ENCODE measurements at regions not wholly inside any gene's neighbourhood (a gene's known extent, or its start where the extent isn't known, plus 50 kb on each side); places are given as distances from the start of the nearest gene placed in this dataset.
"Not testable (repeated sequence)": the region's sequence is repeated elsewhere in the genome, so short reads cannot be mapped to it uniquely, and the experiment has no call there.

GRCh38 chr1:29427614-29428279, 191.4 kb downstream of the PTPRU start:
- DNase-seq: no peak

GRCh38 chr1:29426701-29427279, 190.5 kb downstream of the PTPRU start:
- no peak for DNase-seq

DNA sequence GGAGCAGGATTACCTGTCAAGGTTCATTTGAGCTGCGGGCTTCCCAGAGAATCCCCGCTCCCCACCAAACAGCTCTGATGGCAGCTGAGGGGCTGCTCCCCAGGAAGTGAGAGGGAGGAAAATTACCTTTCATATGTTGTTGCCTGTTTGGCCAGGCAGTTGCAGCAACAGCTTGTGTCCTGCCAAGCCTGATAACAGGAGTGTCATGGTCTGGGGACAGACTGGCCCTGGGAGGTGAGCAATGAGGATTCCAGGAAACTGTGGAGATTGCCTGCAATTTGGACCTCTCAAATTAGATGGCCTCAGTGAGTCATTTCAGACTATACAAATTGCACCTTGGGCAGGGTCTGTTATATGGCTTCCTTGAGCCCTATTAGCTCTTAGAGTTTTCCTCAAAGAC, 189.3 kb downstream of the PTPRU start:
- no peak for DNase-seq

DNA sequence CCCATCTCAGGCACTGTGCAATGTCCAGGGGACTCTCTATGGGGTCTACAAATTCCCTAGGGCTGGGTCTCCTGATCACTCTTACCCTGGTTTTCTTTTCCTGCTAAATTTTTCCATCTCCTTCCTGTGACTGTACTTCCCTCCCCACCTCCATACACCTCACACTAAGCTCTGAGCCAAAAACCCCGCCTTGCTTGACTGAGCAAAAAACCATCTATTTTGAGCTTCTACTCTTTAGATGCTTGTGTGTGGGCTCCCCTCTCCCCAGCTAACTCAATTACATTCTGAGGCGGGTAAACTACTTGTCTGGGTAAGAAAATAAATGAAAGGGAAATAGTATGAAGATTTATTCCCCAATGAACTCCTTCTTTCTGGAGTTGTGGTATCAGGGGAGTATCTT, 187.9 kb downstream of the PTPRU start:
- DNase-seq: no peak

DNA sequence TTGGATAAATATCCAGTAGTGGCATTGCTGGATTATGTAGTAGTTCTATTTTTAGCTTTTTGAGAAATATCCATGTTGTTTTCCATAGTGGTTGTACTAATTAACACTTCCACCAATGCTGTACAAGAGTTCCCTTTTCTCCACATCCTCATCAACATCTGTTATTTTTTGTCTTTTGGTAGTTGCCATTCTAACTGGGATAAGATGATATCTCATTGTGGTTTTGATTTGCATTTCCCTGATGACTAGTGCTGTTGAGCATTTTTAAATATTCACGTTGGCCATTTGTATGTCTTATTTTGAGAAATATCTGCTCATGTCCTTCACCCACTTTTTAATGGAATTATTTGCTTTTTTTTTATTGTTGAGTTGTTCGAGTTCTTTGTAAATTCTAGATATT, 183.9 kb downstream of the PTPRU start:
- no peak for DNase-seq

DNA sequence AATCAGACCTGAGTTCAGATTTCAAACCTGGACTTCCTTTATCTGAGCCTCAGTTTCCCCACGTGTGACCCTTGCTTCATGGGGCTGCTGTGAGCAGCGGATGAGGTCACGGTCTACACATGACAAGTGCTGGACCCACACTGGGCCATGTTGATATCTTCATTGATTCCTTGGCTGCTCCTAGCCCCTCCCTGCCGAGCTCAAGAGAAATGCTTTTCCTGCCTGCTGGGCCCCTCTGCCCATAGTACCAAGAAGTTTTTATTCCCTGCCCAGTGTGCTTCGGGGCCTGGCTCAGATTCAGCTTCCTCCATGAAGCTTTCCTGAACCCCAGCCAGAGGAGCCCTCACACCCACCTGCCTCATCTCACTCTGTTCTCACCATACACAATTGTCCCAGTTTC, 181.6 kb downstream of the PTPRU start:
- DNase-seq: no peak

DNA sequence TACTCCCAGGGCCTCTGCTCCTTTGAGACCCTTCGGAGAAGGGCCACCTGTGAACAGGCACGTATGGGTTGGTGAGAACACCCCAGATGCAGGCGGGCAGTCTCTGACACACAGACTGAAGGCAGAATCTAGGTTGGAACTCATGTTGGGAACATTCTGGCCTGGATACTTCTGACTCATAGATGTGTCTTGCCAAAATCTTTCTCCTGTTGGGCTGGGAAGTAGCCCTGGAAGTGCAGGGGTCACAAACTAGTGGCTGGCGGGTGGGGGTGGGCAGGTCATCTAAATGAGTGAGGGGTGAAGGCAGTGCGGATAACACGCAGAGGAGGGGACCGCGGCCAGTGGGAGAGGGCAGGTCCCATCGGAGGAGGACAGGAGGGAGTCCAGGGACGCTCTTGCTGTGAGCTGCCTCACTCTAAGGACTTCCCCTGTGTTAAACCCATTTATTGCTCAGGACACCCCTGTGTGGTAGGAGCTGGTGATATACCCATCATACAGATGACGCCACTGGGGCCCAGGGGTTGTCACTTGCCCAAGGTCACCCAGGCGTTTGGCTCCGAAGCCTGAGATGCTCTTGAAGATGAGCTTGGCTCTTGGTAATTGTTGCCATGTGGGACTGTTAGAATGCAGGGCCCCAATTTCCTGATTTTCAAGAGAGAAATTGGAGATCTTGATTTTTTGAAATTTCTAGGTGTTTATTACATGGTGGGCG, 181.0 kb downstream of the PTPRU start:
- no peak for DNase-seq

DNA sequence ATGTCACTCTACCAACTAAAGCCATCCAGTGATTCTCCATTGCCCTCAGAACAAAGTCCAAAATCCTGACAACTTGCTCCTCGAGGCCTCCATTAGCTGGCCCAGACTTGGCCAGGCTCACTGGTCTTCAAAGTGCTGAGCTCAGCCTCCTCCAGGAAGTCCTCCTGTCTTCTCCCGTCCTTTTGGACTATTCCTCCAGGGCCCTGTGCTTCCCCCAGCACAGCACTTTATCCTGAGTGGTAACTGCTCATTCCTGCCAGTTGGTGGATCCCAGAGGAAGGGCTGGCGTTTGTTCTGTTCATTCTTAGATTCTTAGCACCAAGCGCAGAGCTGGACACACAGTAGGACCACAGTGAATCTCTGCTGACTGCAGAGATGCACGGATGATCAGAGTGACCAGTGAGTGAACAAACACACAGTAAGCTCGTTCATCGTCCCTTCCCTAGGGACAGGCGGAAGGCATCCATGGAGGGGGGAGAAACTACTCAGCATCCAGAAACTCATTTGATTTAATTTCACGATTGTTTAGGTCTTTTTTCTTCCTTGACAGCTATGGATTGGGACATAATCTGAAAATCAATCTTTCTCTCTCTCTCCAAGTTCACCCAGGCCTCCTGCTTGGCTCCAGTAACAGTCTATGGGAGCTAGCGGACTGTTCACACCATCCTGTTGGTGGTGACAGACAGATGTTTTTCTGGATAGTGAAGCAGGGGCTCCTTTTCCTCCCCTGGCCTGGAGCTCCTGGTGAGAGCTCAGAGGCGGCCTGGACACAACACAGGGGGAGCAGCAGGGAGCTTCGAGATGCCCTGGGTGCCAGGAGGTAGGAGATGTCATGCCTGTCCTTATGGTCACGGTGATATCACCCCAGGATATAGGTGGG, 180.2 kb downstream of the PTPRU start:
- DNase-seq: no peak

GRCh38 chr1:29415861-29416260, 179.5 kb downstream of the PTPRU start:
- no peak for DNase-seq

GRCh38 chr1:29415156-29415830, 179.0 kb downstream of the PTPRU start:
- no peak for DNase-seq

DNA sequence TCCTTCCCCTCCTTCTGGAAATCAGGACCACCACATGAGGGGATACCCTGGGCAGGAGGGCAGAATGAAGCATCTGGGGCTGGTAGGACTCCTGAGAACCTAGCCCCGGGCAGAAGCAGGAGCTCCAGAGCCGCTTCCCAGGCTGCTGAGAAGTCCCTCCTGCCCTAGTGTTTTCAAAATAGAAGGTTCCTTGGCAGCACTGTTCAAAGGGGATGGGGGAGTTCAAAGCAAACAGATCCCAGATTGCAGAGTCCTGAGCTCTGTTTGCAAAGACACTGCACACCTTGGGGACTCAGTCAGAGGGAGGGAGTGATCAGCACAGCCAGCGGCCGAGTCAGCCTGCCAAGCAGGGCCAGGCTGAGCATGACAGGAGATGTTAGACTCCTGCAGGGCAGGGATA, 177.8 kb downstream of the PTPRU start:
- DNase-seq: no peak

- no peak for DNase-seq
These were observed 177.3 kb downstream of the PTPRU start for GRCh38 chr1:29413661-29414060.

DNA sequence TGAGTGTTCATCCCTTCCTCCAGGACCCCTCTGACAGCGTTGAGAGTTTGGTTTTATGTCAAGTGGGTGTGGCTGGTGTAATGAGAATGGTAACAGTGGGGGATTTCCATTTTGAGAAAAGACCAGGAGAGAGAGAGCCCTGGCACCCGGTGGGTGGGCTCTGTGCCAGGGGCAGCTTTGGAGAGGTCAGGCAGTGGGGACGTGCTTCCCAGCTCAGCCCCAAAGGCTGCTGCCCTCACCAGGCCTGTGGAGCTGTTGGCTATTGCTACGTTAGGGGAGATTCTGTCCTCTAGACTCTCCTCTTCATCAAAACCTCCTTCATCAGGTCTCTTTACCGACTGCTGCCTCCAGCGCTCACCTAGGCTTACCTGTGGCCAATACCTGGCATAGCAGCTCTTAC, 176.3 kb downstream of the PTPRU start:
- no peak for DNase-seq

GRCh38 chr1:29410476-29410875, 174.2 kb downstream of the PTPRU start:
- DNase-seq: no peak

DNA sequence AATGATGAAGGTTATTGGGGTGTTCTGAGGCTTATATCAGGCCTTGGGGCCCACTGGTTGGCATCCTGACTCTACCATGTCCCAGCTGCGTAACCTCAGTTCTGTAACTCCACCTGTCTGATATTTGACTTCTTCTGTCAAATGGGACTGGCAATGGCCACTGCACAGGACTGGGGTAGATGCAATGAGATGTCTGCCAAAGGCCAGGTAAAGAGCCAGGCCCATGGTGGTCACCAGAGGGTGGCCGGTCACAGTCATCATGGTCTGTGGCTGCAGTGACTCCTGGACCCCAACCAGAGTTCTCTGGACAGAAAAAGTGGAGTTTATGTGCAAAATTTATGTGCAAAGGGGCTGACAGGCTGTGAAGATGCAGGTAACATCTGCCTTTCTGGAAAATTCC, 173.3 kb downstream of the PTPRU start:
- DNase-seq: no peak

DNA sequence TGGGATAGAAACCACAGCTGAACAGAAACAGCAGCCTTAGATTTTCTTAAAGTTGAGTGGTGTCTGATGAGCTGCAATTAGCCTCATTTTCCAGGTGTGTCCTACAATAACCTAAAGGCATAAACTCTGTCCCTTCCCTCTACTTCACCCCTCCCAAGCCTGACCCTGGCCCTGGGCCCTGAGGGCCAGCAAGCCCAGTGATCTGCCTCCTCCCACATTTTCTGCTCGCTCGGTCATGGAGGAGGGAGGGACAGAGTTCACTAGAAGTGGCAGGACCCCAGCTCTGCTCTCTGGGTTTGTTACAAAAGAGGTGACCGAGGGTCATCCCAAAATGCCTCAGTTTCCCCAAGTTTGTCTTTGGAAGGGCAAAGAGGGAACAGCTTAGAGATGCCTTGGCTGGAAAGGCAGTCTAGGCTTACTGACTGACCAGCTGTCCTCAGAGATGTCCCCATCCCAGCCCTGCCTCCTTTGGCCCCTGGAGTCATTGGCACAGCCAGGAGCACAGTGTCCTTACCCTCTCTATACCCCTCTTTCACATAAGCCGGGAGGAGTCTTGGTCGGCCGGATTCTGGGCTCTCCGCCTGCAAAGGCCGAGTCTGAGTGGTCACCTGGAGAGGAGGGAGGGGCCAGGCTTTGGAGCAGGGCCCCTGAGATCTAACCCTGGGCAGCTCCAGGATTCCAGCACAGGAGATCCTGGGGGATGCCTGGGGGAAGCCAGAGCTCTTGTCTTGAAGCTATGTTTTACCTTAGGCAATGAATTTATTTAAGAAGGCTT, 172.7 kb downstream of the PTPRU start:
- no peak for DNase-seq

- no peak for DNase-seq
These were observed 170.5 kb downstream of the PTPRU start for GRCh38 chr1:29406814-29407213.

DNA sequence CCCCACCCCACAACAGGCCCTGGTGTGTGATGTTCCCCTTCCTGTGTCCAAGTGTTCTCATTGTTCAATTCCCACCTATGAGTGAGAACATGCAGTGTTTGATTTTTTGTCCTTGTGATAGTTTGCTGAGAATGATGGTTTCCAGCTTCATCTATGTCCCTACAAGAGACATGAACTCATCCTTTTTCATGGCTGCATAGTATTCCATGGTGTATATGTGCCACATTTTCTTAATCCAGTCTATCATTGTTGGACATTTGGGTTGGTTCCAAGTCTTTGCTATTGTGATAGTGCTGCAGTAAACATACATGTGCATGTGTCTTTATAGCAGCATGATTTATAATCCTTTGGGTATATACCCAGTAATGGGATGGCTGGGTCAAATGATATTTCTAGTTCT, 163.9 kb downstream of the PTPRU start:
- DNase-seq: not testable (repeated sequence)

DNA sequence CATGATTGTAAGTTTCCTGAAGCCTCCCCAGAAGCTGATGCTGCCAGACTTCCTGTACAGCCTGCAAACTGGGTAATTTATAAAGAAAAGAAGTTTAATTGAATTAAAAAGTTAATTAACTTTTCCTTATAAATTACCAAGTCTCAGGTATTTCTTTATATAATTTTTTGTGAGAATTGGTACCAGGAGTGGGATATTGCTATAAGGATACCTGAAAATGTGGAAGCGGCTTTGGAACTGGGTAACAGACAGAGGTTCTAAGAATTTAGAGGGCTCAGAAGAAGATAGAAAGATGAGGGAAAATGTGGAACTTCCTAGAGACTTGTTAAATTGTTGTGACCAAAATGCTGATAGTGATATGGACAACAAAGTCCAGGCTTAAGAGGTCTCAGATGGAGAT, 163.1 kb downstream of the PTPRU start:
- DNase-seq: no peak

DNA sequence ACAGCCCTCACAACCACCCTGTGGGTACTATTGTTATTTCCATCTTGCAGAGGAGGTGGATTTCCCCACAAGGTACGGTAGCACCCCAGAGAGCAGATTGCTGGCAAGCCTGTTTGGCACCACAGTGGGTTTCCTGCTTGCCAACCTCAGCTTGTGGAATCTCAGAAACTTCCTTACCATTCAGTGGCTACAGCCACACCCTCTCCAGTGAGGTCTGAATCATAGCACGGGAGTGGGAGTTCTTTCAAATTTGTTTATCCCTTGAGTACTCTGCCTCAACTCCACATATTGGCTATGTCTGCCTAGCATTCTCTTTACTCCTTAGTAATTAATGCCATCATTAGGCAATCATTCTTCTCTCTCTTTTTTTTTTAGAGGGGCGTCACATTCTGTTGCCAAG, 162.1 kb downstream of the PTPRU start:
- DNase-seq: no peak

- no peak for DNase-seq
These were observed 161.7 kb downstream of the PTPRU start for GRCh38 chr1:29397981-29398380.

GRCh38 chr1:29397256-29397590, 160.9 kb downstream of the PTPRU start:
- no peak for DNase-seq
